Glomerular endothelial cell (primary cell): ENCODE measurements at regions not wholly inside any gene's neighbourhood (a gene's known extent, or its start where the extent isn't known, plus 50 kb on each side); places are given as distances from the start of the nearest gene placed in this dataset.
A peak's percentile ranks its signal among the peaks of the same experiment; 100 is the strongest.
"Not testable (repeated sequence)": the region's sequence is repeated elsewhere in the genome, so short reads cannot be mapped to it uniquely, and the experiment has no call there.

Experiments used
- DNase-seq: peaks from one replicate; pipeline ENCODE4 v3.0.0-alpha.2; 2011; ENCODE audit warnings: low read depth, low spot score; ENCODE audit errors: extremely low read depth

GRCh38 chr3:24683090-24683489, 188.4 kb upstream of the THRB start:
- no peak for DNase-seq

GRCh38 chr3:24683633-24684384, 189.2 kb upstream of the THRB start:
- peak; percentile 37 for DNase-seq

DNA sequence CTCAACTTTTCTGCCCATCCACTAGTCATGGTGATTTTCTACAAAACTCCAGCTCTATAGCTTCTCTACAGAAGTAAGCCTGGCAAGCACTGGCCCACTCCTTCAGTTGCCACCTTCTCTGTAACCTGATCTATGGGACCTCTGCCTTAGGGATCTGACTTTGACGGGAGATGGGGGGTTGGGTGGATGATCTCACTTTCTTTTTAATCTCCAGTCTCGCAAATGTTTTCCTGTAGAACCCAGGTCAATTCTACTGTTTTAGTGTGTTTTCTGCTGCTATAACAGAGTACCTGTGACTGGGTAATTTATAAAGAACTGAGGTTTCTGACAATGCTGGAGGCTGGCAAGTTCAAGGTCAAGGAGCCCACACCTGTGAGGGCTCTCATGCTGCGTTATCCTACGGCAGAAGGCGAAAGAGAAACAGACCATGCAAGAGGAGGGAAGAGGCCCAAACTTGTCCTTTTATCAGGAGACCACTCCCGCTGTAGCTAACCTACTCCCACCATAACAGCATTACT, 189.9 kb upstream of the THRB start:
- no peak for DNase-seq

DNA sequence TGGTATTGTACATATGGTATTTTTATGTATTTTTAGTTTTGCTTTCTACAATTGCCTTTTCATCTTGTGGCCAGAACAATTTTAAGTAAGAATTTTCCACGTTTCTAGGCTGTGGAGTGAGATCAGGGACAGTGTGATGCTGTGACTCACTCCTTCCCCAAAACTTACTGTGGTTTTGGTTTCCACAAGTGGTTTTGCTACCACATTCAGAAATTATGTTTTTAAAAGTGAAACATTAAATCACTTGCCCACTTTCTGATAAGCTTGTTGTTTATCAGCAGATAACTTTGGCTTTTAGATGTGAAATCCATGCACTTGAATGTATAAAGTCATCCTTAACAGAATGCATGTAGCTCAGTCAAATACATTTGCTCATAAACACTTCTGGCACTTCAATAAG, 192.2 kb upstream of the THRB start:
- DNase-seq: no peak

GRCh38 chr3:24687671-24688070, 193.0 kb upstream of the THRB start:
- DNase-seq: no peak

DNA sequence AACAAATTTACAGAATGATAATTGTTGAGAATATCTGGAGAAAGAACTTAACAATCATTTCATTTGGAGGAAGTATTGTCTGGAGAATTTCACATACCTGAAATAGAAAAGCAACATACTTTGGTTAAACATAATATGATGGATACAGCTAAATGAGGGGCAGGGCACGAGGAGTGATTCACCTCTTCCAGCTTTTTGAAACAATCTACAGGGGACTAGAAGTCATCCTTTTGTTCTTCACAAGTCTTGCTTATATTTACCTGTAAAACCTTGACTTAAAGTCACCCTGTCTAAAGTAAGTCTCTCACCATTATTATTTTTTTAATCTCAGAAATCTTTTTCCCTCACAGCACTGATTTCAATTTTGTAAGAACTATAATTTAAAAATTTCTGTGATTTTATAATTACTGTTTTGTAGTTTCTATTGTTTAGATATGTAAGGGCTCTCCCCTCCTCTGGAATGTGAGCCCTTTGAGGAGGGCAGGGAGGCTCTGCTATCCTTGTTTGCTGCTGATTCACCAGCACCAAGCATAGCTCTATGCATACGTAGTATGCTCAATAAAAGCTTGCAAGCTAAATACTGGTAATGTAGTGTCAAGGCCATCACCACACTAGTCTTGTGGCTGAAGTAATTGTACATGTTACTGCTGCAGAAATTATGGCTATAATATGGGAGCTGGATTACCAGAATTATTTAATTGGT, 193.9 kb upstream of the THRB start:
- no peak for DNase-seq

DNA sequence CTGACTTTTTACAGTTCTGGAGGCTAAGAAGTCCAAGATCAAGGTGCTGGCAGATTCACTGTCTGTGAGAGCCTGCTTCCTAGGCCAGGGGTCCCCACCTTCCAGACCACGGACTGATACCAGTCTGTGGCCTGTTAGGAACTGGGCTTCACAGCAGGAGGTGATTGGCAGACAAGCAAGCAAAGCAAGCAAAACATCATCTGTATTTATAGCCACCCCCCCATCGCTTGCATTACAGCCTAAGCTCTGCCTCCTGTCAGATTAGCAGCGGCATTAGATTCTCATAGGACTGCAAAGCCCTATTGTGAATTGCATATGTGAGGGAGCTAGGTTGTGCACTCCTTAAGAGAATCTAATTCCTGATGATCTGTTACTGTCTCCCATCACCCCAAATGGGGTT, 194.7 kb upstream of the THRB start:
- no peak for DNase-seq

- DNase-seq: no peak
Measured at GRCh38 chr3:24690777-24691176, 196.1 kb upstream of the THRB start.

DNA sequence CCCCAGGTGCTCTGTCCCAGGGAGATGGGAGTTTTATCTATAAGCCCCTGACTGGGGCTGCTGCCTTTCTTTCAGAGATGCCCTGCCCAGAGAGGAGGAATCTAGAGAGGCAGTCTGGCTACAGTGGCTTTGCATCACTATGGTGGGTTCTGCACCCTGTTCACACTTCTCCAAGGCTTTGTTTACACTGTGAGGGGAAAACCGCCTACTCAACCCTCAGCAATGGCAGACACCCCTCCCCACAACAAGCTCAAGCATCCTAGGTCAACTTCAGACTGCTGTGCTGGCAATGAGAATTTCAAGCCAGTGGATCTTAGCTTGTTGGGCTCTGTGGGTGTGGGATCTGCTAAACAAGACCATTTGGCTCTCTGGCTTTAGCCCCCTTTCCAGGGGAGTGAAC, 204.4 kb upstream of the THRB start:
- not testable (repeated sequence) for DNase-seq

GRCh38 chr3:24704496-24704895, 209.8 kb upstream of the THRB start:
- DNase-seq: no peak

DNA sequence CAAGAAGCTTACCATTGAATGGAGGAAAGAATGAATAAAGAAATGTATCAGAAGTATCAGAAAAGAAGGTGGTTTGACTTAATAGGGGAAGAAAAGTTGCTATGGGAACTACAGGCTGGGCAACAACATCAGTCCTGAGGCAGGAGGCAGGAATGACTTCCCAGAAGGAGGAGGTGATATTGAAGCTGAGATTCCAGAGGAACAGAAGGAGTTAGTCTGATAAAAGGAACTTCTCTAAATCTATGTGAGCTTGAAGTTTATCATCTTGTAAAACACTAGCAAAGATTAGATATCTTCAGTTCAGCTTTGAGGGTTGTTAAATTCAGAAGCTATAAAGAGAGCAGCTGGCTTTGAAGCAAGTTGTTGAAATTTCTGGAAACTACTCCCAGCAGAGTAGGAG, 213.3 kb upstream of the THRB start:
- no peak for DNase-seq

DNA sequence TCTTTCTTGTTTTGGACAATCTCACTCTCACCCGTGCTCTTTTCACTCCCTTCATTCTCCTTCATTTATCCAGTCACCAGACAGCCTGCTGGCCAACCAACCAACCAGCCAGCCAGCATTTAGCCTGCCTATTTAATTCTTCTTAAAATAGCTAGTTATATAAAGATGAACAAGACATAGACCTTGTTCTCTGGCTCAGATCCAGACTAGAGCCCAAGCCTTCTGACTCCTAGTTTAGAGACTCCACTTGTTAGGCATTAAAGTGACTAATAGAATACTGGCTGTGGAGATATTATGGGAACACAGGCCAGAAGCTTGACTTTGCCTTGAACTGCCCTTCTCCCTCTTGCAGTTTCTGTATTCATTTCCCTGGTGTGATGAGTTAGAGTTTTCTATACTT, 215.3 kb upstream of the THRB start:
- DNase-seq: no peak

DNA sequence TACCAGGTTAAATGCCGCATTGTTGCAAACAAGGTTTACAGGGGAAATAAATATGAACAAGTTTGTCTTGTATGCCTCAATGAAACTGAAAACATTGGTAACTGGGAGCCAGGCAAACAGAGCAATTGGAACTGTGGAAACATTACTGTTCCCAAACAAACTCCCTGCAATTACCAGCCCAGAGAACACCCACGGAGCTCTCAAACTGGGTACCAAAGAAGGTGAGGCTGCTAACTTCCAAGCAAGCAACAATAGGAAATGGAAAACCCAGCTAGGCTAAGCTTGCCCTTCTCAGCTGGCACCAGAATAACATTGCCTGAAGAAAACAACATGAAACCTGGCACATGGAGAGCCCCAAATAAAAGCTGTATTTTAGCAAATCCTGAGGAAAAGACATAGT, 218.9 kb upstream of the THRB start:
- no peak for DNase-seq

- DNase-seq: no peak
Measured at GRCh38 chr3:24714436-24714835, 219.8 kb upstream of the THRB start.

DNA sequence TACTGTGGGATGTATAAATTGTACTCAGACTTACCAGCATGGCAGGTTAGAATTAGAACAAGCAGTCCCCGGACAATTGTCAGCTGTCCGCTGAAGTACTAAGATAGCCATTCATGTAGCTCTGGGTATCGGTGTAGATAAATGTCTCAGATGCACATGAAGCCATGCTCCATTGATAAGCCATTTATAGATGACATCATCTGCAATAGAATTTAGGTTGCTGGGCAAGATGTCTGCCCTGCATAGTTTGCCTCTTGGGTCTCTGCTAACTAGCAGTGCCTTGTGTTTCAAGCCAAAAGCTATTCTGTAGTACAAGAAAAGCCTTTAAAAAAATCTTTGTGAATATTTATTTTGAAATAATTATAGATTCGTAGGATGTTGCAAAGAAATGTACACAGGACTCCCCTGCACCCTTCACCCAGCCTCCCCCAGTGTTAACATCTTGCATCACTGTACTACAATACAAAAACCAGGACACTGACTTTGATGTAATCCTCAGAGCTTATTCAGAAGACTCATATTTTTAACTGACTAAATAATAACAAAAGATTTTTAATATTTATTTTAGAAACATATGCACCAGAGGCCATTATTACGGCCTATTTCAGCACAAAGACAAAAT, 220.6 kb upstream of the THRB start:
- DNase-seq: no peak

DNA sequence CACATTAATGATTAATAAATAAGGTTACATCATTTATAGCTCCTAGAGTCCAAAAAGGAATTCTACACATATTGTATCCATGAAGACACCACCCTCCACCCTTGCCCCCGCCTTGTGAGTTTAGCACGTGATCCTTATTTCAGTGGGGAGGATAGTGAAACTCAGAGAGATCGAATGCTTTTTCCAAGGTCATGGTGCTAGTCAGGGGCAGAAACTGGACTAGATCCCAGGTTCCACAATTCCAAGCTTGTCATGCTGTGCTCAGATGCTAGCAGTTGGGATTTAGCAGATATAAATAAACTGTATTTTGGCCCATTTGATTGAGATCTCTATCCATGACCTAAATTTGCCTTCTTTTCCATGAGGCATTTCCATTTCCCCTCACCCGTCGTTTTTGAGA, 227.4 kb upstream of the THRB start:
- DNase-seq: no peak

DNA sequence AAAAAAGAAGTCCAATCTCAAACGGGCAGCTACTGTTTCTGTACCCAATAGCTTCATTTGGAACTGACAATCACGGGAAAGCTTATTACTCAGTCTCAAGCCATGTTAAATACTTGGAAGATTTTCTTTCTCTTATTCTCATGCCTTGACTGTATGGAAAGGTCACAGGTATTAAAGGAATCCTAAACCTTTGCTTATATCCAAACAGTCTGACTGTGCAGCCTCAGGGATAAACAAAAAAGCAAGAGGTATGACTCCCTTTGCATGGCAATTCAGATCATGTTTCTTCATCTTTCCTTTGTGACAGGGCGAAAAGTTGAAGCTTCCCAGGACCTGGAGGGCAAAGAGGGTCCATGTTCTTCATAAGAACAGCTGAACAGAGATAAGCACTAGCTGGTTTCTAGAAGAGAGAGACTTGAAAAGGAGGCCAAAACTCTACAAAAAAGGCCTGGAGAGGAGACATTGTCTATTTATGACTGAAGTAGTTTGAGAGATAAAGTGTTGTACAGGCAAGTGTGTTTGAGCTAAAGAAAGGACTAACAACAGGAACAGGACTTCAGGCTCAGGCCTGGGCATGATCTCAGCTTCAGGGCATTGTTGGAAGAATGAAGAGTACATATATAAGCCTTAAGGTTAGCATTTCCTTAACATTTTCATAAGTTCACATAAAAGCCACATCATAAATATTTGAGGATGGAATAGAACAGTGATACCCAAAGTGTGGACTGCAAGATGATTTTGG, 231.0 kb upstream of the THRB start:
- DNase-seq: no peak

- no peak for DNase-seq
Measured at GRCh38 chr3:24726423-24726822, 231.8 kb upstream of the THRB start.

DNA sequence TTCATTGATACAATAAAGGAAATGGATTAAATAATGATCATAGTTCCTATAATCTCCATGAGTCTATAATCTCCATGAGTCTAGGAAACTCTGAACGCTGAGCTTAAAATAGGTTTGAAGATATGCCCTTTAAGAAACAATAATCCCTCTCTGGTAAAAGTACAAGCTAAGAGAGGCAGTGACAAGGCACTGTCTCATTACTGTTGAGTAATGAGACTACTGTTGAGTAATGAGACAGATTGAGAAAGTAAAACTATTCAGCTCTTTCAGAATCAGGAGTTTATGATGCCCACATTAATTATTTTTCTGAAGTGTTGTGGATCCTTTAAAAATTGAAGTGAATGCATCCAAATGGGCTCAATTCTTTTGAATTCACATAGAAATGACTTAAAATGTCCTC, 235.5 kb upstream of the THRB start:
- no peak for DNase-seq

GRCh38 chr3:24734019-24734418, 239.4 kb upstream of the THRB start:
- DNase-seq: no peak

- DNase-seq: no peak
Measured at GRCh38 chr3:24736701-24737100, 242.1 kb upstream of the THRB start.
